GM12878 (cell line): ENCODE measurements at regions not wholly inside any gene's neighbourhood (a gene's known extent, or its start where the extent isn't known, plus 50 kb on each side); places are given as distances from the start of the nearest gene placed in this dataset.

Source experiments
- ATAC-seq: fragments of 200-7000 bp; cut with Tn5 transposase; 3 replicates; pipeline ENCODE4 v1.9.1; 2020; ENCODE audit warnings: mild to moderate bottlenecking, moderate library complexity
- BruUV-seq: library from RNA; stranded (reverse); fragments of 400-500 nt; replicated peaks from 2 replicates; lab custom pipeline; 2021; lab: Mats Ljungman, UMichigan
- CTCF ChIA-PET: fragments of 300-600 bp; sonication (Branson Sonifier 250); formaldehyde crosslinking; extraction: SDS; loops from one replicate; lab custom pipeline; 2021; ENCODE audit warnings: inconsistent platforms; lab: Yijun Ruan, JAX
- POLR2A ChIA-PET: fragments of 350-600 bp; formaldehyde crosslinking; extraction: SDS; loops from one replicate; lab custom pipeline; 2021; ENCODE audit warnings: inconsistent platforms; lab: Charles Lee
- RAD21 ChIA-PET: fragments of 300-600 bp; sonication (Branson Sonifier 250); formaldehyde crosslinking; loops from one replicate; lab custom pipeline; 2023; ENCODE audit warnings: antibody characterized with exemption; ENCODE audit not compliant: unreplicated experiment; lab: Charles Lee
- SMC1A ChIA-PET: fragments of 300-600 bp; sonication (Branson Sonifier 250); formaldehyde crosslinking; loops from one replicate; lab custom pipeline; 2023; ENCODE audit not compliant: unreplicated experiment, uncharacterized antibody; lab: Charles Lee
- DNase-seq: peaks from one replicate; pipeline ENCODE4 v3.0.0-alpha.2; 2011; ENCODE audit warnings: low read depth, low spot score
- FAIRE-seq: peaks from 3 replicates; lab custom pipeline; 2011; peaks lifted over from hg19 to GRCh38; lab: Jason Lieb, UNC
- H2AFZ ChIP-seq: 2 replicates; pipeline ENCODE4 v1.6.0; 2011; ENCODE audit warnings: low read depth, low read length, control low read depth; ENCODE audit not compliant: control insufficient read depth
- H3K27ac ChIP-seq: 2 replicates; pipeline ENCODE4 v1.5.1; 2011; ENCODE audit warnings: control low read depth; ENCODE audit not compliant: control insufficient read depth, insufficient read depth
- H3K27me3 ChIP-seq, 2 experiments: replicated peaks in 1 of 2; 2 replicates each; pipeline versions ENCODE4 v1.6.0 to v1.6.1; 2011; ENCODE audit warnings: low read length in 1 of 2; ENCODE audit not compliant: control insufficient read depth in 2 of 2, insufficient read depth in 2 of 2
- H3K36me3 ChIP-seq, 2 experiments: 2 replicates each; pipeline ENCODE4 v1.5.1; 2011; ENCODE audit warnings: low read length in 1 of 2; ENCODE audit not compliant: control insufficient read depth in 2 of 2, insufficient read depth in 2 of 2
- H3K4me1 ChIP-seq: 2 replicates; pipeline ENCODE4 v1.6.1; 2011; ENCODE audit warnings: mild to moderate bottlenecking, low read length, moderate library complexity, mixed read lengths; ENCODE audit not compliant: control insufficient read depth, insufficient read depth
- H3K4me2 ChIP-seq: 2 replicates; pipeline ENCODE4 v1.6.0; 2011; ENCODE audit warnings: control low read depth; ENCODE audit not compliant: control insufficient read depth, insufficient read depth
- H3K4me3 ChIP-seq: fragments of 200-600 bp; sonication (generic); 2 replicates; pipeline ENCODE4 v1.5.1; 2016
- H3K79me2 ChIP-seq: 2 replicates; pipeline ENCODE4 v1.6.0; 2011; ENCODE audit warnings: low read length; ENCODE audit not compliant: control insufficient read depth, insufficient read depth
- H3K9ac ChIP-seq: 2 replicates; pipeline ENCODE4 v1.8.0; 2011; ENCODE audit warnings: low read length, control low read depth, mixed read lengths; ENCODE audit not compliant: control insufficient read depth, insufficient read depth
- H3K9me3 ChIP-seq: replicated peaks from 3 replicates; pipeline ENCODE4 v1.5.1; 2011; ENCODE audit warnings: mild to moderate bottlenecking, low read length; ENCODE audit not compliant: control insufficient read depth, insufficient read depth
- H4K20me1 ChIP-seq: 2 replicates; pipeline ENCODE4 v1.6.0; 2011; ENCODE audit not compliant: control insufficient read depth, insufficient read depth
- BMI1 ChIP-seq: fragments of 450-650 bp; IDR thresholded peaks from 2 replicates; pipeline ENCODE4 v1.6.1; 2016; ENCODE audit warnings: mild to moderate bottlenecking, moderate library complexity, borderline replicate concordance
- CEBPB ChIP-seq, 2 experiments: fragments of 150-350 bp in 1 of 2; IDR thresholded peaks; 2 replicates each; pipeline ENCODE4 v1.6.1; 2012 to 2014; ENCODE audit warnings: low read depth in 2 of 2, low read length in 2 of 2, borderline replicate concordance in 1 of 2, inconsistent platforms in 1 of 2
- CHD1 ChIP-seq: IDR thresholded peaks from 2 replicates; pipeline ENCODE4 v1.6.1; 2012; ENCODE audit warnings: low read depth, low read length, improper control_type of control experiment
- DPF2 ChIP-seq: fragments of 450-650 bp; IDR thresholded peaks from 2 replicates; pipeline ENCODE4 v1.6.1; 2017; ENCODE audit warnings: mild to moderate bottlenecking
- EP300 ChIP-seq, 2 experiments: fragments of 150-350 bp in 1 of 2; IDR thresholded peaks; 2 replicates each; pipeline ENCODE4 v1.6.1; 2011 to 2012; ENCODE audit warnings: low read depth in 2 of 2, low read length in 2 of 2, borderline replicate concordance in 1 of 2, improper control_type of control experiment in 1 of 2, inconsistent platforms in 1 of 2; ENCODE audit not compliant: control insufficient read depth in 1 of 2
- IKZF1 ChIP-seq: fragments of 450-650 bp; conservative IDR thresholded peaks from 2 replicates; pipeline ENCODE4 v1.6.1; 2017; ENCODE audit warnings: antibody characterized with exemption, mild to moderate bottlenecking
- MLLT1 ChIP-seq: fragments of 450-650 bp; IDR thresholded peaks from 2 replicates; pipeline ENCODE4 v1.6.1; 2016; ENCODE audit warnings: mild to moderate bottlenecking
- MYC ChIP-seq: IDR thresholded peaks from 2 replicates; pipeline ENCODE4 v1.6.1; 2011; ENCODE audit warnings: mild to moderate bottlenecking, low read length, moderate library complexity, inconsistent platforms; ENCODE audit not compliant: insufficient read depth, insufficient replicate concordance, insufficient read length, severe bottlenecking
- NR2C2 ChIP-seq: IDR thresholded peaks from 2 replicates; pipeline ENCODE4 v1.6.1; 2011; ENCODE audit warnings: borderline replicate concordance, low read depth; ENCODE audit not compliant: control insufficient read depth, insufficient read length
- PAX5 ChIP-seq: IDR thresholded peaks from 2 replicates; pipeline ENCODE4 v1.6.1; 2011; ENCODE audit warnings: low read depth, low read length, borderline replicate concordance
- RAD51 ChIP-seq: fragments of 450-650 bp; IDR thresholded peaks from 2 replicates; pipeline ENCODE4 v1.6.1; 2016; ENCODE audit warnings: moderate library complexity, mild to moderate bottlenecking, inconsistent platforms
- RCOR1 ChIP-seq: conservative IDR thresholded peaks from 2 replicates; pipeline ENCODE4 v1.6.1; 2012; ENCODE audit warnings: low read depth, low read length, improper control_type of control experiment
- RELA ChIP-seq: fragments of 450-650 bp; IDR thresholded peaks from 2 replicates; pipeline ENCODE4 v1.8.0; 2014; ENCODE audit warnings: borderline replicate concordance; ENCODE audit not compliant: partially characterized antibody
- SIX5 ChIP-seq: IDR thresholded peaks from 2 replicates; pipeline ENCODE4 v1.6.1; 2011; ENCODE audit warnings: mild to moderate bottlenecking, low read depth, low read length, moderate library complexity; ENCODE audit not compliant: severe bottlenecking
- SUPT20H ChIP-seq: IDR thresholded peaks from 2 replicates; pipeline ENCODE4 v1.6.1; 2011; ENCODE audit warnings: low read depth, mild to moderate bottlenecking, low read length, moderate library complexity, borderline replicate concordance; ENCODE audit not compliant: control insufficient read depth
- SUZ12 ChIP-seq: fragments of 200-600 bp; sonication (generic); IDR thresholded peaks from one replicate; pipeline ENCODE4 v1.6.1; 2018; ENCODE audit warnings: antibody characterized with exemption, mild to moderate bottlenecking; ENCODE audit not compliant: unreplicated experiment
- WRNIP1 ChIP-seq: IDR thresholded peaks from 2 replicates; pipeline ENCODE4 v1.6.1; 2011; ENCODE audit warnings: low read depth, low read length, improper control_type of control experiment, borderline replicate concordance
- ZNF217 ChIP-seq: fragments of 450-650 bp; IDR thresholded peaks from 2 replicates; pipeline ENCODE4 v1.6.1; 2017; ENCODE audit warnings: antibody characterized with exemption, mild to moderate bottlenecking
- ZNF622 ChIP-seq: fragments of 450-650 bp; IDR thresholded peaks from 2 replicates; pipeline ENCODE4 v1.6.1; 2017; ENCODE audit warnings: mild to moderate bottlenecking, inconsistent platforms
- WGBS: methylation state at CpG from one replicate; pipeline ENCODE4 v1.1.6; 2016; ENCODE audit warnings: low lambda C conversion rate; ENCODE audit not compliant: insufficient replicate concordance, insufficient coverage; ENCODE audit errors: missing lambda C conversion rate; 5-methylcytosine and 5-hydroxymethylcytosine counted together
- in situ Hi-C: fragments of 300-500 bp; cut with MboI; formaldehyde crosslinking; loops from 9 replicates; pipeline ENCODE4 v1.14.3; 2018; ENCODE audit warnings: mixed read lengths
- intact Hi-C: fragments of 100-400 bp; cut with micrococcal nuclease; formaldehyde crosslinking; loops from one replicate; pipeline ENCODE4 v1.14.2; 2022; ENCODE audit not compliant: unreplicated experiment

- Histone ChIP-seq H3K27ac (no peak overlapping the region), H3K4me3 (no peak overlapping the region), H2AFZ (no peak overlapping the region), H3K4me2 (no peak overlapping the region), H3K79me2 (no peaks in the 10 kb centered on the region), H3K9ac (no peak overlapping the region), H4K20me1 (no peaks in the 10 kb centered on the region), H3K27me3 (no peaks in the 10 kb centered on the region; a peak in 2 of 4 replicates), H3K36me3 (no peaks in the 10 kb centered on the region), H3K4me1 (no peaks in the 10 kb centered on the region), H3K9me3 (no peaks in the 10 kb centered on the region)
- RAD21 ChIA-PET: no interaction called here
- no peak for DNase-seq
- SMC1A ChIA-PET: no interaction called here
- intact Hi-C loops (no loop called here), in situ Hi-C loops (no loop called here)
- CTCF ChIA-PET: no interaction called here
- FAIRE-seq: no peak
- TF ChIP-seq SUZ12 (no peak), MLLT1 (no peak), SIX5 (no peak), BMI1 (no peak), CHD1 (no peak), ZNF217 (no peak), DPF2 (no peak), WRNIP1 (no peak), ZNF622 (no peak), IKZF1 (no peak), RELA (no peak), MYC (no peak), SUPT20H (no peak), RCOR1 (no peak), NR2C2 (no peak), CEBPB (IDR thresholded peaks at IDR 0.05; ENCODE audit: borderline replicate concordance in 1 of 2, low read depth in 2 of 2, low read length in 2 of 2) (no peak), PAX5 (no peak), RAD51 (no peak), EP300 (IDR thresholded peaks at IDR 0.05; ENCODE audit: borderline replicate concordance in 1 of 2, control insufficient read depth in 1 of 2, low read depth in 2 of 2, low read length in 2 of 2) (no peak)
- WGBS: 71% methylated on average over 3 of the region's 3 CpGs
- BruUV-seq: no TSS peak
- ATAC-seq: no peak
- POLR2A ChIA-PET: no interaction called here
Measured at GRCh38 chr20:24257171-24257570, 212.3 kb upstream of the SYNDIG1 start.
